GM18873 (cell line): ENCODE measurements at regions not wholly inside any gene's neighbourhood (a gene's known extent, or its start where the extent isn't known, plus 50 kb on each side); places are given as distances from the start of the nearest gene placed in this dataset.
"Not testable (repeated sequence)": the region's sequence is repeated elsewhere in the genome, so short reads cannot be mapped to it uniquely, and the experiment has no call there.

ENCODE experiments used
- ATAC-seq: cut with Tn5 transposase; IDR thresholded peaks from one replicate; pipeline ENCODE4 v1.9.1; 2021; ENCODE audit warnings: mild to moderate bottlenecking, moderate library complexity, moderate number of reproducible peaks; ENCODE audit not compliant: unreplicated experiment, low FRiP score

DNA sequence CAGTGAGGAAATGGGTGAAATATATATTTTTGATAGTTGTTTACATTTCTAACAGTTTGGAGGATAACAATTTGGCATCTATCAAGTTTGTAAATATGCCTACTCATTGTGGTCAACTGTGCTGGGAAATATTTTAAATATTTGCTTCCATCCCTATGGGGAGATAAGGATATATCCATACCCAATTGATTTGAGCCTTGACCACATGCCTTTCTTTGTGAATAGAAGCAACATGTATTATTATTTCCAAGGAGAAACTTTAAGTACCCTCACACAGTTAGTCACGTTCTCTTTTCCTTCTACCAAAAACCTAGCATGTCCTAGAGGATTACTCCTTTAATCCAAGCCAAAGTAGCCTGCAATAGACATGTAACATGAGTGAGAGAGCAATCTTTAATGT is 245.4 kb upstream of the CBLB start:
- no peak for ATAC-seq

DNA sequence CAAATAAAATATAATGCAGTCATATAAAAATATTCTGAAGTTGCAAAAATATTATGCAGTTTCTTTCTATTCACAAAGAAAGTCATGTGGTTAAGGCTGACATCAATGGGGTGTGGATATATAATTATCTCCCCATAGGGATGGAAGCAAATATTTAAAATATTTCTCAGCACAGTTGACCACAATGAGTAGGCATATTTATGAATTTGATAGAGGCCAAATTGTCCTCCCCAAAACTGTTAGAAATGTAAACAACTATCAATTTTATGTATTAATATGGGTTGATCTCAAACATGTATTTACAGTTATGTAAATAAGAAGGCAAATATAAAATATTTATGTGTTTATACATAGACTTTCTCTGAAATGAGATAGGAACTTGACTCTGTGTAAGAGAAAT is 246.0 kb upstream of the CBLB start:
- no peak for ATAC-seq

GRCh38 chr3:106115557-106115956 is 246.7 kb upstream of the CBLB start:
- no peak for ATAC-seq

DNA sequence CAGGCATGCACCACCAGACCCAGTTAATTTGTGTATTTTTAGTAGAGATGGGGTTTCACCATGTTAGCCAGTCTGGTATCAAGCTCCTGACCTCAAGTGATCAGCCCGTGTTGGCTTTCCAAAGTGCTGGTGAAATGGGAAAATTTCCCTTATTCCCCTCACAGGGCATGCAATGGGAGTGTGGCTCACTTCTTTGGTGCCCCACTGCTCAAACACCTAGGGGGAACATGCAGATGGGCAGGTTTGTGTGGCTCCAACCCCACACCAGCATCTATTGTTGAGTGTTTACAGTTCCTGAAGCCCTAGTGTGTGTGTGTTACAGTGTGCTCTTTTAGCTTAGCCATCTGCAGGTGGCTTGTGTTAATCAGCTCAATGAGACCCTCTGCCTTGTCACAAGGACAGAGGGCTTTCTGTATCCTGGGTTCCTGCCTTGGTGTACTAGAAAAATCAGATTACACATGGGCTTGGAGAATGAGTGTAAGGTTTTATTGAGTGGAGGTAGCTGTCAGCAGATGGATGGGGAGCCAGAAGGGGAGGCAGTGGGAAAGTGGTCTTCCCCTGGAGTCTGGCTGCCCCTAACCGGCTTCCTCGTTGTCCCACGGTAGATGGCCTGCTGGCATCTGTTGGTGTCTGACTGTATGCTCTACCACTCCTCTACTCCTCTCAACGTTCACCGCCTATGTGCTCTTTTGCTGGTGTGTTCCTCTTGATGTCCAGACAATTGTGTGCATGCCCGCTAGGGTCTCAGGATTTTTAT is 248.1 kb upstream of the CBLB start:
- no peak for ATAC-seq

GRCh38 chr3:106117490-106117858 is 248.7 kb upstream of the CBLB start:
- ATAC-seq, result no peak

- no peak for ATAC-seq
Observed at GRCh38 chr3:106119614-106120082, 250.8 kb upstream of the CBLB start.

DNA sequence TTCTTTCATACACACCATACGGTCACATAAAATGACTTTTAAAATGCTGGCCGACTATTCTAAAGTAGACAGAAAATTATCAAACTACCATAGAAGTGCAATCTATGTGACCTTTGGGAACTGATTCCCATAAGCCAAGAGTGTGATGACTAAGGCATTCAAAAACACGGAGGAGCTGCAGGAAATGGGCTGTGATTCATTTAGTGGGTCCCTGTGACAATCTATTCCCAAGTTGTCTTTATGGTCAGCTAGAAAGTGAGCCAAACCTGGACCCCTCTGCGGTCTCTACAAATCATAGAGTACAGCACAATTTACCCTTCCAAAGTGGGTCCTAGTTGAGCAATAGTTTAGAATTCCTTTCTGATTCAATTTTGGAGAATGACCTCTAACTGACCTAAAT is 251.5 kb upstream of the CBLB start:
- ATAC-seq, result no peak

GRCh38 chr3:106121491-106122289 is 252.9 kb upstream of the CBLB start:
- no peak for ATAC-seq

DNA sequence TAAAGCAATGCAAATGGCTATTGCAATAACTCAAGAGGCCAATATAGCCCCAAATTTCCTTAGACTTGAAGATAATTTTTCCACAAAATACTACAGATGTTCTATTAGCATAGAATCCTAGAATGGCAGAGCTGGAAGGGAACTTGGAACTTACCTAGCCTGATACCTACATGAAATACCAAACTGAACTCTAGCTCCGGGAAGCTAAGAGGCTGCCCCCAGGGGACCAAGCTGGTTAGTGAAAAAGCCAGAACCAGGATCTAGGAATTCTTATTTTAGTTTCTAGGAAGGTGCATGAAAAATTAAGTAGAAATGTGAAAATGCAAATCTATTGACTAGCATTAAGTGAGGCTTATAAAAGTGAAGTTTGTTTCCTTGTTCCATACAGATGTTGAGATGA is 256.0 kb upstream of the CBLB start:
- no peak for ATAC-seq

- ATAC-seq, result no peak
Observed at GRCh38 chr3:106125321-106125720, 256.5 kb upstream of the CBLB start.

DNA sequence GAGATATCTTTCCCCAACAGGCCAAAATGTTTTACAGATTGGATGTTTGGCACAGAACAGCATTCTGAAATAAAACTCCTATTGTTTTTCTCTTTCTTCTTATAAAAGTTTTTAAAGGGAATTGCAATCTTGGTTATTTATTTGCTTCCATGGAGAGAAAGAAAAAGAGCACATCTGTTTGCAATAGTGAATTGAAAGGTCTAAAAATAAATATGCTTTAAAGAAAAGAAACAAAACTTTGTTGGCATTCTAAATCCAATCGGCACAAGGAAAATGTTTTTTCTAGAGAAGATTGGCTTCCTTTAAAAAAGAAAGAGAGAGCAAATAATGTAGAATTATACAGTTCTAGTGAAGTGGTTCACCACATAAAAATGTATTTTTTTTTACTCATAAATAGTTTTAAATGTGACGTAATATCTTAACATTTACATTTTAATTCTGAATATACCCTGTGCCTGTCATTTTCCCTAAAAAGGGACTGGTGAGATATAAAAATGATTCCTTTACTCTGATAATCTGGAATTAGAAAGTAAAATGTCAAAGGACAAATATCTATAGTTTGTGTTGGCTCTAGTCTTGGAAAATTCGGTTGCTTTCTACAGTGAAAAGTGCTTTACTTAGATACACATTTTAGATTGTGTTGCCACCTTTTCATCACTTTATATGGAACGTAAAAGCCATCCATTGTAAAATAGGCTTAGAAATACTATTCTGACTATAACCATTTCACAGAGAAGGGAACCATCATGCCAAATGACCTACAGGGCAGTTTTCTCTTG is 257.4 kb upstream of the CBLB start:
- no peak for ATAC-seq

DNA sequence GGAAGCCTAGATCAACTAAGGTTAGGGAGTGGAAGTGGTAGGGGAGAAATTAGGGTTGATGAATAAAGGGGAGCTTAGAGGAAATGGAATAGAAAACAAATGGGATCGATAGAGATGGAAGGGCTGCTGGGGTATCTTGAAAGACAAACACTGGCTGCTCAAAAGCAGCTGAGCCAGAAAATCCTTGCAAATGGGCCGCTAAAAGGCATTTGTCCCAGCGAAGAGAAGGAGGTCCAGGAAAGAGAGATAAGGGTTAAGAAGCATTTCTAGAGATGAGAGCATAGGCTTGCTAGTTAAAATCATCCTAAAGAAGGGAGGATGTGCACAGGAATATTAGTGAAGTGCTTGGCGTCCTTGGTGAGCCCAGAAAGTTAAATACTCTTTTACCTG is 258.0 kb upstream of the CBLB start:
- ATAC-seq, result no peak

GRCh38 chr3:106129939-106130338 is 261.1 kb upstream of the CBLB start:
- ATAC-seq, result no peak

DNA sequence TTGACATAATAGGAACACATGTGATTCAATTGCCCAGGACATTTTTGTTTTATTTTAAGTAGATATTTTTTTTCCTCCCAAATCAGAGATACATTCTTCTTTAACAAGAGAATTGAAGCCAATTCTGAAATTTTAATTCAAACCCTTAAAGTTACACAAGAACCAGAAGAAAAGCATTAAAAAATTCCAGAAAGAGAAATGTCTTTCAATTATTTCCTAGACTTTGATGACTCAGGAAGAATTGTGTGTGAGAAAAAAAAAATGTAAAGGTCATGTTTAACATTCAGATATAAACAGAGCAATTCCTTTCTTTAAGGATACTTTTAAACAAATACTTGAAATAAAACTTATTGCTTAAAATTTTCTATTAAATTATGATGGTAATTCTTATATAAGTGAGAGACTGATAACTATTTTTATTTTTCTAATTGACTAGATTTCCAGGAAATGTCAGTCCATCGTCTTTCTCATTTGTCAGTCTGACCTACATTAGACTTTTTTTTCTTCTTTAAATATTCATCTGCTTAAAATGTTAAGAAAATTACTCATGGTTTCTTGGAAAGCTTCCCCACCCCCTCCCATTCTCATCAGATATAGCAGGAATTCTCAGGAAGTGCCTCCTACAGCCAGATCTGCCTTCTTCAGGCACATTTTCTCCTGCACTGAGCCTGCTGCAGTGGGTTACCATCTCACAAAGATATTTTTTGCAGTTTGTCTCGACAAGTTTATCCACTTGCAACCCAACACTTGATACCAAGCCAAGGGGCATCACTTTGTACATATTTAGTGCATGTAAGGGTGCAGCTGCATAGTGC is 261.8 kb upstream of the CBLB start:
- ATAC-seq, result no peak

- no peak for ATAC-seq
Observed at GRCh38 chr3:106135451-106136160, 266.8 kb upstream of the CBLB start.

DNA sequence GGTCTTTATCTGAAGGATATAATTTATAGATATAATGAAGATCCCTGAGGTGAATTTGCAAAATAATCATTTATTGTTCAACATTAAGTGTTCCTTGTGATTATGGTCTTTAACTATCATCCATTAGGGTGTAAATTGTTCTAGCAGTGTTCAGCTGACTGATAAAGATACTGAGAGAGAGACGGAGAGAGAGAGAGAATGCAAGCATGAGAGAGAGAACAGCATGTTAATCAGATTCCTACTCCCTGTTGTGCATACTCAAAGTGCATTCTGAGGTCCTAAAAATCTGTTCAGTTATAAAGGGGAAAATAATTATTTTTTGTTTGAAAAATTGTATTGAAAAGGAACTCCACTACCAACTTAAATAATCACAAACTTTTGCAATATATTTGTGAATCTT is 271.0 kb upstream of the CBLB start:
- ATAC-seq, result no peak

- ATAC-seq, result no peak
Observed at GRCh38 chr3:106140431-106140830, 271.6 kb upstream of the CBLB start.

DNA sequence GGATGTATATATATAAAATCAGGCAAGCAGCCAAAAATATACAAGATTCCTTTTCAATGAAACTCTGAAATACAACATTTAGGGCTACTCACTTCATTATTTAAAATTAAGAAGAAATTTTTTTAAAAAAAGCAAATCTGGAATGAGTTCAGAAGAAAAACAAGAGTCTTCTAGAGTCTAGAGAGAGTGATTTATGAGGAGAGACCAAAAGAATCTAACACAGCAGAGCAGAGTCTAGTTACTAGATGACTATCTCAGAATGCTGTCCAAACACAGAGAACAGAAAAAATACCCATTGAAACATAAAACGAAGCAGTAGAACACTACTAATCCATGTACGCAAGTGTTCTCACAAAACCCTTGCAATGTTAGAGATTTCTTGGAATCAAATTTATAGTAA is 275.2 kb upstream of the CBLB start:
- ATAC-seq, result no peak

DNA sequence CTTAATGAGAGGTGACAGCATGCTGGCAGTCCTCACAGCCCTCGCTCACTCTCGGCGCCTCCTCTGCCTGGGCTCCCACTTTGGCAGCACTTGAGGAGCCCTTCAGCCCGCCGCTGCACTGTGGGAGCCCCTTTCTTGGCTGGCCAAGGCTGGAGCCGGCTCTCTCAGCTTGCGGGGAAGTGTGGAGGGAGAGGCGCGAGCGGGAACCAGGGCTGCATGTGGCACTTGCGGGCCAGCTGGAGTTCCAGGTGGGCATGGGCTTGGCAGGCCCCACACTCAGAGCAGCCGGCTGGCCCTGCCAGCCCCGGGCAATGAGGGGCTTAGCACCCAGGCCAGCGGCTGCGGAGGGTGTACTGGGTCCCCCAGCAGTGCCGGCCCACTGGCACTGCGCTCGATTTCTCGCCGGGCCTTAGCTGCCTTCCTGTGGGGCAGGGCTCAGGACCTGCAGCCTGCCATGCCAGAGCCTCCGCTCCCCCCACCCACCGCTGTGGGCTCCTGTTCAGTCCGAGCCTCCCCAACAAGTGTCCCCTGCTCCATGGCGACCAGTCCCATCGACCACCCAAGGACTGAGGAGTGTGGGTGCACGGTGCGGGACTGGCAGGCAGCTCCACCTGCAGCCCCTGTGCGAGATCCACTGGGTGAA is 279.7 kb upstream of the CBLB start:
- ATAC-seq, result not testable (repeated sequence)
